HG03439 (cell line): ENCODE measurements at regions not wholly inside any gene's neighbourhood (a gene's known extent, or its start where the extent isn't known, plus 50 kb on each side); places are given as distances from the start of the nearest gene placed in this dataset.
"Not testable (repeated sequence)": the region's sequence is repeated elsewhere in the genome, so short reads cannot be mapped to it uniquely, and the experiment has no call there.

ENCODE experiments used
- ATAC-seq: cut with Tn5 transposase; IDR thresholded peaks from one replicate; pipeline ENCODE4 v1.9.1; 2021; ENCODE audit warnings: mild to moderate bottlenecking, moderate library complexity; ENCODE audit not compliant: unreplicated experiment

DNA sequence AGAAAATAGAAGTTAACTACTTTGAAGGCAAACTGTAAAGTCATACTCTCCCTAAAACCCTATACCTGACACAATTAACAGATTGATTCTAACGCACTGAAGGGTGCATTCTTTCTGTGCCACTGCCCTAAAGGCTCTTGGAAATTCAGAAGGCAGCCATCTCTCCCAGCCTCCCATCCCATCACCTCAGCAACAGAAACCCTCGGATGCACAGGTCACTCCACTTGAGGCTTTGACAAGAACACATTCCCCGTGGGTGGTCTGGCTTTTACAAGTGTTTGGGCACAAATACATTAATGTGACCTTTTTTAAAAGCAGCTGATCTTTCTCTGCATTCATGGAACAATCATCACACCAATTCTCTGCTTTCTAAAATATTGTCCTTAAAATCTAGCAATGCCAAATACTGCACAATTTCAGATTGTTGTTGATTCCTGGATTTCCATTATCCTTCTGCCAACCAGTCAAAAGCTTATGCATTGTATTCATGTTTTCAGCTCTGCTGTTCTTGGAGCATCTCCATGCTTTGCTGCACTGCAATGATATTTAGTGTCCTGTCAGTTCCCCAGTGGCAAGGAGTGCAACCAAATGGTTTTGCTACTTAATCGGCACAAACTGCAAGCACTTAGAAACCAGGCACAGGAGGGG, 175.6 kb downstream of the TMEM161B start:
- no peak for ATAC-seq

GRCh38 chr5:88092358-88092757, 176.3 kb downstream of the TMEM161B start:
- ATAC-seq: no peak

GRCh38 chr5:88090506-88090905, 178.1 kb downstream of the TMEM161B start:
- ATAC-seq: no peak

- no peak for ATAC-seq
These were observed 178.8 kb downstream of the TMEM161B start for GRCh38 chr5:88089719-88090390.

- no peak for ATAC-seq
These were observed 183.2 kb downstream of the TMEM161B start for GRCh38 chr5:88085462-88085861.

DNA sequence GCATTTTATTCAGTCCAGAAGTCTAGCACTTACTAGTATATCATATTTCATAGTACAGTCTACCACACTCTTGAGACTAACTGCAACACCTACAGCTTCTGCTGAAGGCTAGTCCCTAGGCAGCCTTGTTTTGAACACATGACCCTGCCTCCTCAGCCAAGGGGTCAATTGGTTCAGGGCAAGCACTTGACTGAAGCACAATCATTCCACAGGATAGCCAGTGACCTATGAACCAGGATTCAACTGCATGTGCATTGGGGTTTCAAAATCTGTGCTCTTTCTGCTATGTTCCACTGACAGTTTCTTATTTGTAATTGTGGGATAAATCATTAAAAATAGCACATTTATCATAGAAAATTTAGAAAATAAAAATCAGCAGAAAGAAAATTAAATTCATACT, 186.8 kb downstream of the TMEM161B start:
- ATAC-seq: no peak

GRCh38 chr5:88063813-88064212, 204.8 kb downstream of the TMEM161B start:
- ATAC-seq: no peak

DNA sequence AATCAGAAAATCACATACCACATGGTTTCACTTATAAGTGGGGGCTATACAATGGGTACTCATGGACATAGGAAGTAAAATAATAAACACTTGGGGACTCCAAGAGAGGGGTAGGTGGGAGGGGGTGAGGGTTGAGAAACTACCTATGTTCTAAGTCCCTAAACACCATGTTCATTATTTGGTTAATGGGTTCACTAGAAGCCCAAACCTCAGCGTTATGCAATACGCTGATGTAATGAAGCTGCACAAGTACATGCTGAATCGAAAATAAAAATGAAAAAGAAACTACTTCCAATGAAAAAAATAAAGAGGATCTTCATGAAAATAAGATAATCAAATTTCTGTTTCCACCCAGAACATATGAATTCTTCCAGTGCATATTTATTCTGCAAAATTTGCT, 208.5 kb downstream of the TMEM161B start:
- no peak for ATAC-seq

GRCh38 chr5:88058625-88059024, 210.0 kb downstream of the TMEM161B start:
- ATAC-seq: no peak

DNA sequence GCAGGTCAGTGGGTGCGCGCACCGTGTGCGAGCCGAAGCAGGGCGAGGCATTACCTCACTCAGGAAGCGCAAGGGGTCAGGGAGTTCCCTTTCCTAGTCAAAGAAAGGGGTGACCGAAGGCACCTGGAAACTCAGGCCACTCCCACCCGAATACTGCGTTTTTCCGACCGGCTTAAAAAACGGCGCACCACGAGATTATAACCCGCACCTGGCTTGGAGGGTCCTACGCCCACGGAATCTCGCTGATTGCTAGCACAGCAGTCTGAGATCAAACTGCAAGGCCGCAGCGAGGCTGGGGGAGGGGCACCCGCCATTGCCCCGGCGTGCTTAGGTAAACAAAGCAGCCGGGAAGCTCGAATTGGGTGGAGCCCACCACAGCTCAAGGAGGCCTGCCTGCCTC, 216.2 kb downstream of the TMEM161B start:
- ATAC-seq: not testable (repeated sequence)

DNA sequence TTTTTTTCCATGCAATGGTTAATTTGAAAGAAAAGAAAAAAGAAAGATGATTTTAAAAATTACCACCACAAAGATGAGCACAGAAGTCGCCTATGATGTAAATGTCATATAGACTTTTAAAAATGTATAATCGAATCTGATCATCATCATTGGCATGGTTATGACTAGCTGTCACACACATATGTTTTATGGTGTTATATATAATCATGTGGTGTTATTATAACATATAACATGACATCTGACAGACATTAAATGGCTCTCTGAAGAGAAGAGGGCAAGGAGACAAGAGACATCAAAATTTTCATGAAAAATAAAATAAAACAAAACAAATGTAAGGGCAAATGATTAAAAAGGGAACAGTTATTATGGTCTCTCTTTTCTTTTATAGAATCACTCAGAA, 217.5 kb downstream of the TMEM161B start:
- ATAC-seq: no peak

DNA sequence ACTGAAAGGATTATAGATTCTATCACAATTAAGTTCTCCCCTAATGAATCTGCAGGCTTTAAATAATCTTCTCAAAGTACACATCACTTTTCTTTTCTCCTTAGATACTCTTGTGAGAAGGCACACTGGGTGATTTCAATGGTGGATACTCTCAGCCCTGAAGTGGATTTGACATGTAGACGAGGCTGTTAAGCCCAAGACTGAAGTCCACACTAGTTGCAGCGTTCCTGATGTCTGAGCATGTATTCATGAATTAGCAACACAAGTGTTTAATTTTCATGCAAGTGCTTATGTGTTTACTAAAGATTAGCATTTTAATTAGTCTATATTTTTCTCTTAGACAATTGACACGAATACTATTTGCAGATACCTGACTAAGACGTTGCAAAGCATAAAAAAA, 218.9 kb downstream of the TMEM161B start:
- ATAC-seq: no peak

- no peak for ATAC-seq
These were observed 219.5 kb downstream of the TMEM161B start for GRCh38 chr5:88049156-88049555.

GRCh38 chr5:88045931-88046461, 222.6 kb downstream of the TMEM161B start:
- ATAC-seq: no peak

DNA sequence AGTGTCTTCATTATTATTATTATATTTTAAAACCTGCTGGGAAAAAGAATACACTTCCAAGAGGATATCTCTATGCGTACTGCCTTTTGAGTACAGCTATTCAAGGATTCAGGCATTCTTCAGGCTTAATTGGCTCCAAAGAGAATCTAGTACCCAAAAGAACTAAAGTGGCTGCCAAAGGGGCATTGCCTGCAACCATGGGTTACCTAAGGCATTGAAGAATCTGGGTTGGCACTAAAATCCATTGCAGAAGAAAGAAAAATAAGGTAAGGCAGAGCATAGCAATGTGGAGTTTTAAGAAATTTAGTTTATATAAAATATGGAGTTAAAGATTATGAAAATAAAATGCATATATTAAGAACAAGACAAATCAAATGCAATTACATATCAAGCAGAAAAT, 223.5 kb downstream of the TMEM161B start:
- ATAC-seq: no peak

DNA sequence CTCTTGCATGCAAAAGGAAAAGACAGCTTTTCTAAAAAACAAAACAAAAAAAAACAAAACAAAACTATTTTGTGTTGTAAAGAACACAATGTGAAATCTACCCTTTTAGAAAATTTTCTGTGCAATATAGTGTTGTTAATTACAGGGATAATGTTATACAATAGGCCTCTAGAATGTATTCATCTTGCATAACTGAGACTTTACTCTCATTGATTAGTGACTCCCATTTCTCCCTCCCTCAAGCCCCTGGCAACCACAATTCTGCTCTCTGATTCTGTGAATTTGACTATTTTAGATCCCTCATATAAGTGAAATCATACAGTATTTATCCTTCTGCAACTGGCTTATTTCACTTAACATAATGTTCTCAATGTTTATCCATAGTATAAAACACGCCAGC, 234.1 kb downstream of the TMEM161B start:
- ATAC-seq: no peak

DNA sequence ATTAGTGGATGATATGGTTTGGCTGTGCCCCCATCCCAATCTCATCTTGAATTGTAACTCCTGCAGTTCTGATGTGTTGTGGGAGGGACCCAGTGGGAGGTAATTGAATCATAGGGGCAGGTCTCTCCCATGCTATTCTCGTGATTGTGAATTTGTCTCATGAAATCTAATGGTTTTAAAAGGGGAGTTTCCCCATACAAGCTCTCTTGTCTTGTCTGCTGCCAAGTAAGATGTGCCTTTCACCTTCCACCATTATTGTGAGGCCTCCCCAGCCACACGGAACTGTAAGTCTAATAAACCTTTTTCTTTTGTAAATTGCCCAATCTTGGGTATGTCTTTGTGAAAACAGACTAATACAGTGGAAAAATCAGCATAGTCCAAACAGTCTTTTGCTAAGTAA, 235.5 kb downstream of the TMEM161B start:
- ATAC-seq: no peak

DNA sequence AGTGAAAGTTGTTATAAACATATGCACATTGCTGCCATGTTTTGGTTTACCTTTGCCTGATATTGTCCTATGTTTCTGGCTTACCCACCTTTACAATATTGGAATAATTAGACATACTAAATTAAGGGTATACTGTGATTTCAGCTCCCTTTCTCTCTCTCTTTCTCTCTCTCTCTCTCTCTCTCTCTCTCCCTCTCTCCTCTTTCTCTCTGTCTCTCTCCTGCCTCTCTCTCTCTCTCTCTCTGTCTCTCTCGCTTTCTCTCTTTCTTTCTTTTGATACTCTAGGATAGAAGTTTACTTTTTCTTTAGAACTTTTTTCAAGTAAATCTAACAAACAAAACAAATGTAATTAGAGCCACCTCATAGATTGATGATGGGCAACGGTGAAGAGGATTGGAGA, 239.6 kb downstream of the TMEM161B start:
- no peak for ATAC-seq

DNA sequence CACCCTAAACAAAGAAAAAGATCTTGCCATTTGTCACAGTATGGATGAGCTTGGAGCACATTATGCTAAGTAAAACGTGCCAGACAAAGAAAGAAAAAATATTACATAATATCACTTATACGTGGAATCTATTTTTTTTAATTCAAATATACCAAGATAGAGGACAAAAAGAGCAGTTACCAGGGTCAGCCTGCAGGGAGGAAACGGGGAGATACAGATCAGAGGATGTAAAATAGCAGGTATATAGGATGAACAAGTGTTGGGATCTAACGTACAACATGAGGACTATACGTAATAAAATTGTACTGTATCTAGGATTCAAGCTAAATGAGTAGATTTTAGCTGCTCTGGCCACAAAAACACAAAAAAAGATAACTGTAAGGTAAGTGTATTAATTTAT, 247.5 kb downstream of the TMEM161B start:
- no peak for ATAC-seq

- not testable (repeated sequence) for ATAC-seq
These were observed 253.7 kb downstream of the TMEM161B start for GRCh38 chr5:88014984-88015383.

GRCh38 chr5:88000877-88001276, 267.8 kb downstream of the TMEM161B start:
- ATAC-seq: no peak

DNA sequence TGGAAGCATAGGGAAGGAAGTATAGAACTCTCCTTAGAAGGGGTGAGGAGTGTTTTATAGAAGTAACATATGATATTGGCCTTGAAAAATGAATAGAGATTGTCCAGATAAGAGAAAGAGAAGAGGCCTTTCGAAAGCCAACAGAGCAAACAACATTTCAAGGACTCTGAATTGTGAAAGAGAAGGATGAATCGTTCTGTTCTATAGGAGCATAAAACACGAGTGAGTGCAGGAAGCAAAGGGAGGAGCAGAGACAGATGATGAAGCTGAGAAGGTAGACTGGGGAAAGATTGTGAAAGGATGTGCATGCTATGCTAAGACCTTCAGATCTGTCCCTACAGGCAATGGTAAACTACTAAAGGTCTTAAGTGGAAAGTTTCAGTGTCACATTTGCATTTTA, 271.0 kb downstream of the TMEM161B start:
- ATAC-seq: no peak

DNA sequence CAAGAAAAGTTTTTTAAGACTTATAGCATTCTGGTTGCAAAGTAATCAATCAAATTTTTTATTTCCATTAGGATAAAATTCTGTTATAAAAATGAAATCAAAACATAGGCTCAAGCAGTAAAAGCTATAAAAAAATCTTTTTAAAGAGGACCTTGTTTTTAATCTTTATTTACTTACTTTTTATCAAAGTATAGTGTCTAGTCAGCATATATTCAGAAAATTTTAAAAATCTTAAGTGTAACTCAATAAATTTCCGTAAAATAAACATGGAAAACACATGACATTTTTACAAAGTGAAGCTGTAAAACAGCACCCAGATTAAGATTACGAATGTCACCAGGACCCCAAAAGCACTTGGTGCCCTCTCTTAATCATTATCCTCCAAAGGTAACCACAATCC, 302.4 kb downstream of the TMEM161B start:
- ATAC-seq: no peak
